HG02798 (cell line): ENCODE measurements at regions not wholly inside any gene's neighbourhood (a gene's known extent, or its start where the extent isn't known, plus 50 kb on each side); places are given as distances from the start of the nearest gene placed in this dataset.
"Not testable (repeated sequence)": the region's sequence is repeated elsewhere in the genome, so short reads cannot be mapped to it uniquely, and the experiment has no call there.

ENCODE experiments used
- ATAC-seq: cut with Tn5 transposase; IDR thresholded peaks from one replicate; pipeline ENCODE4 v1.9.1; 2021; ENCODE audit warnings: mild to moderate bottlenecking; ENCODE audit not compliant: unreplicated experiment, poor library complexity

- ATAC-seq = not testable (repeated sequence)
Observed at GRCh38 chr4:130033657-130034056, 937.7 kb downstream of the C4orf33 start.

- ATAC-seq = no peak
Observed at GRCh38 chr4:130034876-130035275, 938.9 kb downstream of the C4orf33 start.

- ATAC-seq = no peak
Observed at GRCh38 chr4:130035391-130035790, 939.4 kb downstream of the C4orf33 start.

GRCh38 chr4:130037866-130038265, 941.9 kb downstream of the C4orf33 start:
- not testable (repeated sequence) for ATAC-seq

GRCh38 chr4:130038540-130038939, 942.6 kb downstream of the C4orf33 start:
- ATAC-seq = not testable (repeated sequence)

GRCh38 chr4:130043732-130044160, 947.8 kb downstream of the C4orf33 start:
- peak; percentile 66 for ATAC-seq

GRCh38 chr4:130044788-130045531, 949.0 kb downstream of the C4orf33 start:
- ATAC-seq = no peak

- ATAC-seq = no peak
Observed at GRCh38 chr4:130053723-130054122, 957.8 kb downstream of the C4orf33 start.

- no peak for ATAC-seq
Observed at GRCh38 chr4:130054908-130055307, 959.0 kb downstream of the C4orf33 start.

- no peak for ATAC-seq
Observed at GRCh38 chr4:130056286-130056685, 960.3 kb downstream of the C4orf33 start.

GRCh38 chr4:130064471-130064870, 968.5 kb downstream of the C4orf33 start:
- ATAC-seq = no peak

- ATAC-seq = no peak
Observed at GRCh38 chr4:130067419-130067818, 971.5 kb downstream of the C4orf33 start.

- ATAC-seq = no peak
Observed at GRCh38 chr4:130068072-130068471, 972.1 kb downstream of the C4orf33 start.

- no peak for ATAC-seq
Observed at GRCh38 chr4:130071746-130072145, 975.8 kb downstream of the C4orf33 start.

- no peak for ATAC-seq
Observed at GRCh38 chr4:130073145-130073790, 977.3 kb downstream of the C4orf33 start.

- ATAC-seq = peak; percentile 76
Observed at GRCh38 chr4:130074096-130074495, 978.1 kb downstream of the C4orf33 start.

GRCh38 chr4:130077275-130077674, 981.3 kb downstream of the C4orf33 start:
- no peak for ATAC-seq

- not testable (repeated sequence) for ATAC-seq
Observed at GRCh38 chr4:130079027-130079426, 983.1 kb downstream of the C4orf33 start.

GRCh38 chr4:130080872-130081451, 985.0 kb downstream of the C4orf33 start:
- no peak for ATAC-seq

GRCh38 chr4:130090427-130090826, 994.5 kb downstream of the C4orf33 start:
- no peak for ATAC-seq
